B cell (primary cell): ENCODE measurements at regions not wholly inside any gene's neighbourhood (a gene's known extent, or its start where the extent isn't known, plus 50 kb on each side); places are given as distances from the start of the nearest gene placed in this dataset.

Experiments
- ATAC-seq: fragments of 200-7000 bp; cut with Tn5 transposase; one replicate; pipeline ENCODE4 v1.10.0; 2021; ENCODE audit warnings: low read depth, mild to moderate bottlenecking, moderate number of reproducible peaks, moderate library complexity
- CTCF ChIA-PET: fragments of 350-600 bp; sonication (Branson Sonifier 250); formaldehyde crosslinking; loops from one replicate; lab custom pipeline; 2021; ENCODE audit warnings: antibody characterized with exemption, inconsistent platforms; lab: Charles Lee
- POLR2A ChIA-PET: fragments of 350-600 bp; sonication (Branson Sonifier 250); formaldehyde crosslinking; loops from one replicate; lab custom pipeline; 2021; ENCODE audit warnings: antibody characterized with exemption; lab: Charles Lee
- DNase-seq: peaks from one replicate; pipeline ENCODE4 v3.0.0; 2013
- H2AFZ ChIP-seq: 2 replicates; pipeline ENCODE4 v1.6.1; 2012; ENCODE audit warnings: mild to moderate bottlenecking, low read depth, low read length; ENCODE audit not compliant: insufficient read depth, poor library complexity, severe bottlenecking
- H3K27ac ChIP-seq, 2 donors: 1 replicate in 1 of 2; 2 replicates in 1 of 2; pipeline ENCODE4 v1.5.1; 2012 to 2013; ENCODE audit warnings: low read length in 2 of 2, mild to moderate bottlenecking in 2 of 2, moderate library complexity in 1 of 2
- H3K27me3 ChIP-seq, 4 experiments: fragments of 200-600 bp in 1 of 4; sonication (generic) in 1 of 4; replicated peaks in 1 of 4; 1 replicate in 2 of 4; 2 replicates in 2 of 4; pipeline versions ENCODE4 v1.6.1 to v1.7.0; 2013 to 2016; ENCODE audit warnings: low read length in 3 of 4, mild to moderate bottlenecking in 2 of 4, mixed read lengths in 1 of 4, moderate library complexity in 1 of 4; ENCODE audit not compliant: insufficient read depth in 4 of 4, control insufficient read depth in 3 of 4; ENCODE audit errors: control extremely low read depth in 1 of 4
- H3K36me3 ChIP-seq, 2 experiments: replicated peaks in 1 of 2; 1 replicate in 1 of 2; 2 replicates in 1 of 2; pipeline versions ENCODE4 v1.6.1 to v1.7.1; 2013; ENCODE audit warnings: low read length in 1 of 2; ENCODE audit not compliant: insufficient read depth in 2 of 2, control insufficient read depth in 1 of 2; ENCODE audit errors: control extremely low read depth in 1 of 2, extremely low read depth in 1 of 2
- H3K4me1 ChIP-seq, 2 donors: fragments of 200-600 bp in 1 of 2; sonication (generic) in 1 of 2; 1 replicate in 1 of 2; 2 replicates in 1 of 2; pipeline versions ENCODE4 v1.5.1 to v1.6.1; 2013 to 2017; ENCODE audit warnings: low read length in 2 of 2; ENCODE audit not compliant: control insufficient read depth in 2 of 2, insufficient read depth in 2 of 2
- H3K4me2 ChIP-seq: replicated peaks from 2 replicates; pipeline ENCODE3; 2012; ENCODE audit warnings: mild to moderate bottlenecking, low read depth, low read length; ENCODE audit not compliant: poor library complexity, severe bottlenecking
- H3K4me3 ChIP-seq, 5 experiments: fragments of 200-600 bp in 1 of 5; sonication (generic) in 1 of 5; 1 replicate in 3 of 5; 2 replicates in 2 of 5; pipeline versions ENCODE4 v1.5.1 to v1.7.0; 2011 to 2016; ENCODE audit warnings: low read length in 4 of 5, mild to moderate bottlenecking in 4 of 5, low read depth in 2 of 5, control low read depth in 1 of 5, moderate library complexity in 1 of 5; ENCODE audit not compliant: insufficient read depth in 1 of 5; ENCODE audit errors: control extremely low read depth in 1 of 5, extremely low read depth in 1 of 5
- H3K79me2 ChIP-seq: fragments of 200-600 bp; sonication (generic); one replicate; pipeline ENCODE4 v1.6.0; 2016; ENCODE audit warnings: low read length; ENCODE audit not compliant: control insufficient read depth, insufficient read depth
- H3K9ac ChIP-seq: fragments of 200-600 bp; sonication (generic); 2 replicates; pipeline ENCODE4 v1.6.1; 2017; ENCODE audit warnings: mild to moderate bottlenecking, low read length, moderate library complexity
- H3K9me3 ChIP-seq, 3 donors: one replicate each; pipeline versions ENCODE4 v1.6.1 to v1.7.1; 2013; ENCODE audit warnings: low read length in 2 of 3; ENCODE audit not compliant: control insufficient read depth in 2 of 3, insufficient read depth in 1 of 3; ENCODE audit errors: control extremely low read depth in 1 of 3
- H4K20me1 ChIP-seq: 2 replicates; pipeline ENCODE4 v1.6.0; 2012; ENCODE audit warnings: mild to moderate bottlenecking, low read length; ENCODE audit not compliant: insufficient read depth, control insufficient read depth, poor library complexity, severe bottlenecking
- H3K27ac Mint-ChIP-seq: one replicate; pipeline ENCODE4 v1.8.0; 2021; ENCODE audit warnings: mixed read lengths
- H3K27me3 Mint-ChIP-seq: one replicate; pipeline ENCODE4 v1.8.0; 2021; ENCODE audit warnings: mixed read lengths
- H3K4me1 Mint-ChIP-seq: one replicate; pipeline ENCODE4 v1.8.0; 2021; ENCODE audit warnings: mixed read lengths
- H3K4me3 Mint-ChIP-seq: one replicate; pipeline ENCODE4 v1.8.0; 2021; ENCODE audit warnings: mixed read lengths
- H3K9me3 Mint-ChIP-seq: one replicate; pipeline ENCODE4 v1.8.0; 2022; ENCODE audit warnings: mixed read lengths; ENCODE audit not compliant: insufficient read depth
- CTCF ChIP-seq: fragments of 200-600 bp; IDR thresholded peaks from one replicate; pipeline ENCODE4 v1.8.0; 2022; ENCODE audit warnings: antibody characterized with exemption, mild to moderate bottlenecking
- EZH2 ChIP-seq: IDR thresholded peaks from 2 replicates; pipeline ENCODE4 v1.6.1; 2012; ENCODE audit warnings: borderline replicate concordance, low read depth, mild to moderate bottlenecking, moderate library complexity, low read length; ENCODE audit not compliant: insufficient read depth, poor library complexity, severe bottlenecking
- WGBS: methylation state at CpG from one replicate; pipeline ENCODE4 v1.1.5; 2013; ENCODE audit warnings: missing lambda C conversion rate; ENCODE audit not compliant: insufficient coverage; 5-methylcytosine and 5-hydroxymethylcytosine counted together
- intact Hi-C: fragments of 100-400 bp; cut with micrococcal nuclease; formaldehyde crosslinking; loops from one replicate; pipeline ENCODE4 v1.10.0; 2022

DNA sequence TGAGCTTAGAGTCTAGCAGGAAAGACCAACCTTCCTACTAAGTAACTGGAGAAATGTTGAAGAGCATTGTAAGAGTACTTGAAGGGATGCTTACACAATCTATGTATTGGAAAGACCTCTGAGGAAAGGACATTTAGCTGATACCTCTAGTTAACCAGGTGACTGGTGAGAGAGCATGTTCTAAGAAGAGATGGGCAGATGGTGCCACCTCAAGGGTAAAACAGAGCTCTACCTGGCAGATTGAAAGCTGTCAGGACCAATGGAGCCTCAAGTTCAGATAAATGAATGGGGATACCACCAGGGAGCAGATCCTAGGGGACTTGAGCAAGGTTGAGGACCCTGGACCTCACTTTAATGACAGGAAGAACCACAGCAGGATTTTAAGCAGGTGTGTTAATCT lies 196.4 kb downstream of the QDPR start:
- H4K20me1 ChIP-seq, result no peaks in the 10 kb centered on the region
- POLR2A ChIA-PET, result no interaction called here

GRCh38 chr4:17313194-17313593 lies 198.7 kb downstream of the QDPR start:
- DNase-seq (no peak), ATAC-seq (no peak)
- POLR2A ChIA-PET, result no interaction called here
- H3K27me3 ChIP-seq, result no peaks in the 10 kb centered on the region
- H4K20me1 ChIP-seq, result no peaks in the 10 kb centered on the region
- H3K36me3 ChIP-seq, result no peaks in the 10 kb centered on the region
- no peak overlapping the region for H2AFZ ChIP-seq
- H3K9ac ChIP-seq, result no peak overlapping the region
- no peak overlapping the region for H3K4me3 Mint-ChIP-seq
- no peaks in the 10 kb centered on the region for H3K4me1 ChIP-seq
- H3K9me3 ChIP-seq, result no peaks in the 10 kb centered on the region
- CTCF ChIA-PET, result no interaction called here
- intact Hi-C loops, result no loop called here
- H3K9me3 Mint-ChIP-seq, result peaks cover 4% of the 10 kb centered on the region
- no peaks in the 10 kb centered on the region for H3K4me1 Mint-ChIP-seq
- WGBS, result 100% methylated on average over 1 of the region's 2 CpGs
- peaks cover 7% of the 10 kb centered on the region for H3K27me3 Mint-ChIP-seq
- no peak overlapping the region for H3K27ac Mint-ChIP-seq
- no peak overlapping the region for H3K27ac ChIP-seq
- H3K4me2 ChIP-seq, result no peak overlapping the region
- TF ChIP-seq EZH2, result no peak
- TF ChIP-seq CTCF, result no peak
- H3K79me2 ChIP-seq, result no peaks in the 10 kb centered on the region
- H3K4me3 ChIP-seq, result no peak overlapping the region

More for the DNA sequence above, 196.4 kb downstream of the QDPR start:
- H3K9me3 Mint-ChIP-seq, result no peaks in the 10 kb centered on the region
- no peaks in the 10 kb centered on the region for H3K79me2 ChIP-seq
- peaks cover 0 to 3% (median 0%) of the 10 kb centered on the region in 3 donors for H3K9me3 ChIP-seq
- H3K4me2 ChIP-seq, result no peak overlapping the region
- H2AFZ ChIP-seq, result no peak overlapping the region
- CTCF ChIA-PET, result no interaction called here
- ATAC-seq (no peak), DNase-seq (no peak)
- H3K4me1 ChIP-seq, result no peaks in the 10 kb centered on the region
- no peak overlapping the region for H3K4me3 ChIP-seq
- no peak overlapping the region for H3K4me3 Mint-ChIP-seq
- no peak overlapping the region for H3K27ac ChIP-seq
- intact Hi-C loops, result no loop called here
- no peak for TF ChIP-seq CTCF
- no peak for TF ChIP-seq EZH2
- H3K4me1 Mint-ChIP-seq, result no peaks in the 10 kb centered on the region
- no peaks in the 10 kb centered on the region for H3K27me3 ChIP-seq
- H3K27me3 Mint-ChIP-seq, result peaks cover 7% of the 10 kb centered on the region
- H3K9ac ChIP-seq, result no peak overlapping the region
- H3K27ac Mint-ChIP-seq, result no peak overlapping the region
- no peaks in the 10 kb centered on the region for H3K36me3 ChIP-seq
